Left ventricle myocardium inferior (tissue), 1 donor: ENCODE measurements at regions not wholly inside any gene's neighbourhood (a gene's known extent, or its start where the extent isn't known, plus 50 kb on each side); places are given as distances from the start of the nearest gene placed in this dataset.
"Not testable (repeated sequence)": the region's sequence is repeated elsewhere in the genome, so short reads cannot be mapped to it uniquely, and the experiment has no call there.

Experiments
- DNase-seq: peaks from one replicate; pipeline ENCODE4 v3.0.0-alpha.2; 2020
- H3K27ac ChIP-seq: fragments of 200-600 bp; replicated peaks from 2 replicates; pipeline ENCODE4 v1.8.0; 2021
- H3K27me3 ChIP-seq: fragments of 200-600 bp; 2 replicates; pipeline ENCODE4 v1.8.0; 2021; ENCODE audit warnings: low read depth
- H3K36me3 ChIP-seq: fragments of 200-600 bp; 2 replicates; pipeline ENCODE4 v1.8.0; 2021
- H3K4me1 ChIP-seq: fragments of 200-600 bp; 2 replicates; pipeline ENCODE4 v1.8.0; 2021
- H3K4me3 ChIP-seq: fragments of 200-600 bp; 2 replicates; pipeline ENCODE4 v1.8.0; 2021; ENCODE audit warnings: mild to moderate bottlenecking, moderate library complexity
- H3K9me3 ChIP-seq: fragments of 200-600 bp; replicated peaks from 2 replicates; pipeline ENCODE4 v1.8.0; 2021
- CTCF ChIP-seq: fragments of 200-600 bp; IDR thresholded peaks from 2 replicates; pipeline ENCODE4 v1.8.0; 2021; ENCODE audit warnings: antibody characterized with exemption, mild to moderate bottlenecking, borderline replicate concordance
- intact Hi-C: fragments of 100-400 bp; cut with micrococcal nuclease; formaldehyde crosslinking; loops from one replicate; pipeline ENCODE4 v1.11.0; 2022
- donor health status: DM: no; HTN: yes; CAD: no; lungs with severe emphysema.

GRCh38 chr12:128040971-128041370, 226.0 kb upstream of the TMEM132C start:
- no peak overlapping the region for H3K4me3 ChIP-seq
- no peaks in the 10 kb centered on the region for H3K4me1 ChIP-seq
- H3K9me3 ChIP-seq: no peaks in the 10 kb centered on the region
- H3K27me3 ChIP-seq: peaks cover 17% of the 10 kb centered on the region
- no peak overlapping the region for H3K27ac ChIP-seq
- no peaks in the 10 kb centered on the region for H3K36me3 ChIP-seq
- TF ChIP-seq CTCF: no peak
- intact Hi-C loops: no loop called here
- no peak for DNase-seq

GRCh38 chr12:128042283-128042682, 224.7 kb upstream of the TMEM132C start:
- H3K36me3 ChIP-seq, H3K4me3 ChIP-seq, H3K27ac ChIP-seq, intact Hi-C loops, DNase-seq, H3K4me1 ChIP-seq, H3K9me3 ChIP-seq: not testable (repeated sequence)
- H3K27me3 ChIP-seq: peaks cover 28% of the 10 kb centered on the region

GRCh38 chr12:128042825-128043224, 224.1 kb upstream of the TMEM132C start:
- no peak overlapping the region for H3K27ac ChIP-seq
- H3K9me3 ChIP-seq: no peaks in the 10 kb centered on the region
- intact Hi-C loops: no loop called here
- no peak for DNase-seq
- H3K36me3 ChIP-seq: no peaks in the 10 kb centered on the region
- no peaks in the 10 kb centered on the region for H3K4me1 ChIP-seq
- no peak overlapping the region for H3K4me3 ChIP-seq
- no peak for TF ChIP-seq CTCF
- H3K27me3 ChIP-seq: peaks cover 33% of the 10 kb centered on the region

- intact Hi-C loops: no loop called here
- no peaks in the 10 kb centered on the region for H3K36me3 ChIP-seq
- no peak overlapping the region for H3K27ac ChIP-seq
- H3K4me1 ChIP-seq: no peaks in the 10 kb centered on the region
- no peak for DNase-seq
- H3K27me3 ChIP-seq: peaks cover 36% of the 10 kb centered on the region
- H3K9me3 ChIP-seq: no peaks in the 10 kb centered on the region
- H3K4me3 ChIP-seq: no peak overlapping the region
- no peak for TF ChIP-seq CTCF
These were observed 223.7 kb upstream of the TMEM132C start for GRCh38 chr12:128043317-128043716.

- DNase-seq: no peak
- Histone ChIP-seq H3K4me1 (no peaks in the 10 kb centered on the region), H3K4me3 (no peak overlapping the region), H3K27ac (no peak overlapping the region), H3K36me3 (no peaks in the 10 kb centered on the region), H3K27me3 (peaks cover 50% of the 10 kb centered on the region), H3K9me3 (no peaks in the 10 kb centered on the region)
- intact Hi-C loops: no loop called here
- no peak for TF ChIP-seq CTCF
These were observed 219.5 kb upstream of the TMEM132C start for GRCh38 chr12:128047266-128048060.

- H3K9me3 ChIP-seq: no peaks in the 10 kb centered on the region
- H3K4me1 ChIP-seq: no peaks in the 10 kb centered on the region
- intact Hi-C loops: no loop called here
- H3K36me3 ChIP-seq: no peaks in the 10 kb centered on the region
- TF ChIP-seq CTCF: no peak
- no peak overlapping the region for H3K27ac ChIP-seq
- DNase-seq: no peak
- no peak overlapping the region for H3K4me3 ChIP-seq
- H3K27me3 ChIP-seq: peaks cover 59% of the 10 kb centered on the region
These were observed 214.6 kb upstream of the TMEM132C start for GRCh38 chr12:128052331-128052730.
